OCI-LY7 (cell line): ENCODE measurements at regions not wholly inside any gene's neighbourhood (a gene's known extent, or its start where the extent isn't known, plus 50 kb on each side); places are given as distances from the start of the nearest gene placed in this dataset.

Source experiments
- EZH2phosphoT487 ChIP-seq: fragments of 200-600 bp; sonication (generic); IDR thresholded peaks from 2 replicates; pipeline ENCODE4 v1.6.1; 2018; ENCODE audit warnings: low read depth, borderline replicate concordance, mild to moderate bottlenecking, mixed run types, antibody characterized with exemption, low read length, moderate library complexity, mixed read lengths
- TF ChIP-seq, protein P1 (sequence below): fragments of 200-600 bp; sonication (generic); conservative IDR thresholded peaks from 2 replicates; pipeline ENCODE4 v1.5.1; 2014; ENCODE audit warnings: mild to moderate bottlenecking, antibody characterized with exemption, low read length, moderate library complexity, mixed read lengths

DNA sequence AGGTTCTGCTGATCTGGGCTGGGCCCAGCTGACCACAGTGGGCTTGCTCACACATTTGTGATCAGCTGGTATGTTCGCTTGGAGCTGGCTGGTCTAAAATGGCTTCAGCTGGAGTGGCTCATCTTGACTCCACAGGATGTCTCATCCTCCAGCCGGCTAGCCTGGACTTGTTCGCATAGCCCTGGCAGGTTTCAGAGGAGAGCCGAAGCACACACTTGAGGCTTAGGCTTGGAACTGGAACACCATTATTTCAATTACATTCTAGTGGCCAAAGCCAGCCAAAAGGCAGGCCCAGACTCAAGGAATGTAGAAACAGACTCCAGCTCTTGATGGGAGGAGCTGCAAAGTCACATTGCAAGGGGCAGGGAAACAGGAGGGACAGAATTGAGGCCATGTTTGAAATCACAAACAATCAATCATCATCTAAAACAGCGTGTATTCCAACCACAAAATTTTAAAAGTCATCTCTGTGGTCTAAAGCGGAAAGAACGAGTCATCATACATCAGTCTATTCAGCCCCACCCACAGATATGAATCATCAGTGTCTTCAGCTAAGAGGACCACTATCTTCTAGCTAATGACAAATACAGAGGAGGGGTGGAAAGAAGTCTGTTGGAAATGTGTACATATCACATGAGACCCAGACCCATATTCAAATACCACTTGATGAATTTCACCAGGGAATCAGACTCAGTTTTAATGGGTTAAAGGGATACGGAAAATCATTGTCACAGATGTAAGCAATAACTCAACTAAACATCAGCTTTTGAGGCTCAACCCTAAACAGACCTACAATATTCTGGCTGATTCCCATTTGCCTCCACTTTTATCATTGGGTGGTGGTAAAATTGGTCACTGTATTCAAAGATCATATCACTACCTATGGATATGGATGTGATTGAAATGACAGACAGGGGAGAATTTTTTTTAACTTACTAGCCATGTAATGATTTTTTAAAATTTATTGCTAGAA lies 139.0 kb upstream of the MKLN1 start:
- TF ChIP-seq, protein P1, sequence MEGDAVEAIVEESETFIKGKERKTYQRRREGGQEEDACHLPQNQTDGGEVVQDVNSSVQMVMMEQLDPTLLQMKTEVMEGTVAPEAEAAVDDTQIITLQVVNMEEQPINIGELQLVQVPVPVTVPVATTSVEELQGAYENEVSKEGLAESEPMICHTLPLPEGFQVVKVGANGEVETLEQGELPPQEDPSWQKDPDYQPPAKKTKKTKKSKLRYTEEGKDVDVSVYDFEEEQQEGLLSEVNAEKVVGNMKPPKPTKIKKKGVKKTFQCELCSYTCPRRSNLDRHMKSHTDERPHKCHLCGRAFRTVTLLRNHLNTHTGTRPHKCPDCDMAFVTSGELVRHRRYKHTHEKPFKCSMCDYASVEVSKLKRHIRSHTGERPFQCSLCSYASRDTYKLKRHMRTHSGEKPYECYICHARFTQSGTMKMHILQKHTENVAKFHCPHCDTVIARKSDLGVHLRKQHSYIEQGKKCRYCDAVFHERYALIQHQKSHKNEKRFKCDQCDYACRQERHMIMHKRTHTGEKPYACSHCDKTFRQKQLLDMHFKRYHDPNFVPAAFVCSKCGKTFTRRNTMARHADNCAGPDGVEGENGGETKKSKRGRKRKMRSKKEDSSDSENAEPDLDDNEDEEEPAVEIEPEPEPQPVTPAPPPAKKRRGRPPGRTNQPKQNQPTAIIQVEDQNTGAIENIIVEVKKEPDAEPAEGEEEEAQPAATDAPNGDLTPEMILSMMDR: no peak
- TF ChIP-seq EZH2phosphoT487: no peak
